Upper lobe of left lung (tissue), 6 donors: ENCODE measurements at regions not wholly inside any gene's neighbourhood (a gene's known extent, or its start where the extent isn't known, plus 50 kb on each side); places are given as distances from the start of the nearest gene placed in this dataset.

Experiments
- ATAC-seq, 2 donors: fragments of 200-7000 bp; cut with Tn5 transposase; one replicate each; pipeline ENCODE4 v1.9.1; 2022; ENCODE audit warnings: mild to moderate bottlenecking in 2 of 2, moderate library complexity in 2 of 2; ENCODE audit not compliant: low FRiP score in 2 of 2
- DNase-seq, 2 donors: peaks; one replicate each; pipeline ENCODE4 v3.0.0-alpha.2; 2019 to 2020
- H3K27ac ChIP-seq, 4 donors: fragments of 200-600 bp; sonication (generic); one replicate each; pipeline ENCODE4 v1.5.1; 2016 to 2019
- H3K27me3 ChIP-seq, 4 donors: fragments of 200-600 bp; sonication (generic); one replicate each; pipeline ENCODE4 v1.5.1; 2017 to 2019
- H3K36me3 ChIP-seq, 4 donors: fragments of 200-600 bp; sonication (generic); one replicate each; pipeline ENCODE4 v1.5.1; 2016 to 2019
- H3K4me1 ChIP-seq, 4 donors: fragments of 200-600 bp; sonication (generic); one replicate each; pipeline ENCODE4 v1.5.1; 2018 to 2019
- H3K4me3 ChIP-seq, 4 donors: fragments of 200-600 bp; sonication (generic); one replicate each; pipeline ENCODE4 v1.5.1; 2017 to 2019; ENCODE audit warnings: mild to moderate bottlenecking in 2 of 4, moderate library complexity in 1 of 4
- H3K9me3 ChIP-seq, 4 donors: fragments of 200-600 bp; sonication (generic); one replicate each; pipeline ENCODE4 v1.5.1; 2018 to 2019
- CTCF ChIP-seq, 6 experiments: fragments of 450-650 bp in 4 of 6; fragments of 200-600 bp in 2 of 6; sonication (generic) in 2 of 6; IDR thresholded peaks; one replicate each; pipeline ENCODE4 v1.5.1; 2016 to 2019; ENCODE audit warnings: antibody characterized with exemption in 6 of 6
- EP300 ChIP-seq, 4 donors: sonication (generic); formaldehyde crosslinking; IDR thresholded peaks; one replicate each; pipeline ENCODE4 v1.5.1; 2017; ENCODE audit warnings: antibody characterized with exemption in 4 of 4, control low read depth in 2 of 4
- POLR2A ChIP-seq, 4 donors: fragments of 450-650 bp; IDR thresholded peaks; one replicate each; pipeline ENCODE4 v1.5.1; 2016 to 2017; ENCODE audit warnings: antibody characterized with exemption in 4 of 4, mild to moderate bottlenecking in 2 of 4
- POLR2AphosphoS5 ChIP-seq, 2 donors: sonication (generic); formaldehyde crosslinking; IDR thresholded peaks; one replicate each; pipeline ENCODE4 v1.5.1; 2017; ENCODE audit warnings: antibody characterized with exemption in 2 of 2
- WGBS, 2 donors: methylation state at CpG; one replicate each; pipeline ENCODE4 v1.1.5; 2017 to 2018; 5-methylcytosine and 5-hydroxymethylcytosine counted together
- donor health status: DM: no; HTN: no; CAD: no; lungs with moderate emphysema.
- donor health status: DM: no; HTN: yes; CAD: no; lungs with severe emphysema.

GRCh38 chr20:21569586-21569985, 55.7 kb upstream of the NKX2-2 start:
- Histone ChIP-seq H3K27ac (no peak overlapping the region), H3K4me3 (no peak overlapping the region), H3K36me3 (no peaks in the 10 kb centered on the region), H3K9me3 (no peaks in the 10 kb centered on the region), H3K4me1 (no peaks in the 10 kb centered on the region), H3K27me3 (peaks cover 0 to 7% (median 0%) of the 10 kb centered on the region in 4 donors)
- no peak for ATAC-seq
- no peak for DNase-seq
- TF ChIP-seq EP300 (IDR thresholded peaks at IDR 0.05) (no peak), POLR2AphosphoS5 (IDR thresholded peaks at IDR 0.05) (no peak), CTCF (IDR thresholded peaks at IDR 0.05) (no peak), POLR2A (IDR thresholded peaks at IDR 0.05) (no peak)
- WGBS, 2 donors, result 83 to 95% methylated on average over 3 of the region's 3 CpGs

- 72 to 74% methylated on average over 15 of the region's 15 CpGs for WGBS, 2 donors
- Histone ChIP-seq H3K4me3 (no peak overlapping the region), H3K9me3 (no peaks in the 10 kb centered on the region), H3K36me3 (no peaks in the 10 kb centered on the region), H3K4me1 (no peaks in the 10 kb centered on the region), H3K27me3 (peaks cover 0 to under 1% (median 0%) of the 10 kb centered on the region in 4 donors), H3K27ac (no peak overlapping the region)
- TF ChIP-seq CTCF (IDR thresholded peaks at IDR 0.05), result no peak
- no peak for TF ChIP-seq EP300 (IDR thresholded peaks at IDR 0.05)
- TF ChIP-seq POLR2AphosphoS5 (IDR thresholded peaks at IDR 0.05), result no peak
- TF ChIP-seq POLR2A (IDR thresholded peaks at IDR 0.05), result no peak
- no peak for DNase-seq
- ATAC-seq, result no peak
Measured at GRCh38 chr20:21564127-21564773, 50.4 kb upstream of the NKX2-2 start.
